ENCODE measurements at regions not wholly inside any gene's neighbourhood (a gene's known extent, or its start where the extent isn't known, plus 50 kb on each side); places are given as distances from the start of the nearest gene placed in this dataset.

DNA sequence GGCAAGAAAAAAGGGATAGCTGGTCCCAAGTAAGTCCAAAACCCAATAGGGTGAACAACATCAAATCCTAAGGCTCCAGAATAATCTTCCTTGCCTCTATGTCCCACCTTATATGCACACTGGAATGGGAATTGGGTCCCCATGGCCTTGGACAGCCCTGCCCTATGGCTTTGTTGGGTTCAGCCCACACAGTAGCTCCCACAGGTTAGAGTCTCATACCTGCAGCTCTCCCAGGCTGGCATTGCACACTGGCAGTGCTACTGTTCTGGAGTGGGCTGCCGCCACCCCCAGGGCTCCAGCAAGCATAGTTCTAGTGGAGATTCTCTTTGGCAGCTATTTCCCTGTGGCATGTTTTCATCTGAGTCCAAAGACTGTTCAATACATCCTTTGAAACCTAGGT, 352.4 kb upstream of the CLEC14A start:
- TF ChIP-seq, protein P1, sequence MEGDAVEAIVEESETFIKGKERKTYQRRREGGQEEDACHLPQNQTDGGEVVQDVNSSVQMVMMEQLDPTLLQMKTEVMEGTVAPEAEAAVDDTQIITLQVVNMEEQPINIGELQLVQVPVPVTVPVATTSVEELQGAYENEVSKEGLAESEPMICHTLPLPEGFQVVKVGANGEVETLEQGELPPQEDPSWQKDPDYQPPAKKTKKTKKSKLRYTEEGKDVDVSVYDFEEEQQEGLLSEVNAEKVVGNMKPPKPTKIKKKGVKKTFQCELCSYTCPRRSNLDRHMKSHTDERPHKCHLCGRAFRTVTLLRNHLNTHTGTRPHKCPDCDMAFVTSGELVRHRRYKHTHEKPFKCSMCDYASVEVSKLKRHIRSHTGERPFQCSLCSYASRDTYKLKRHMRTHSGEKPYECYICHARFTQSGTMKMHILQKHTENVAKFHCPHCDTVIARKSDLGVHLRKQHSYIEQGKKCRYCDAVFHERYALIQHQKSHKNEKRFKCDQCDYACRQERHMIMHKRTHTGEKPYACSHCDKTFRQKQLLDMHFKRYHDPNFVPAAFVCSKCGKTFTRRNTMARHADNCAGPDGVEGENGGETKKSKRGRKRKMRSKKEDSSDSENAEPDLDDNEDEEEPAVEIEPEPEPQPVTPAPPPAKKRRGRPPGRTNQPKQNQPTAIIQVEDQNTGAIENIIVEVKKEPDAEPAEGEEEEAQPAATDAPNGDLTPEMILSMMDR (IDR thresholded peaks at IDR 0.05; ENCODE audit: insufficient read depth, low read depth, low read length) = no peak
- TF ChIP-seq EZH2 (IDR thresholded peaks at IDR 0.05; ENCODE audit: insufficient read depth, low read length) = no peak
